ENCODE measurements at regions not wholly inside any gene's neighbourhood (a gene's known extent, or its start where the extent isn't known, plus 50 kb on each side); places are given as distances from the start of the nearest gene placed in this dataset.

- peak overlapping the region; percentile 56 for H3K4me2 ChIP-seq (ENCODE audit: low read length)
- peak overlapping the region; percentile 38 for H3K4me3 ChIP-seq (ENCODE audit: low read depth, low read length, poor library complexity, severe bottlenecking)
- no peaks in the 10 kb centered on the region for H3K9me2 ChIP-seq (ENCODE audit: low read depth, low read length)
- H3K36me3 ChIP-seq (ENCODE audit: insufficient read depth, low read length), result no peaks in the 10 kb centered on the region
- peaks cover 13% of the 10 kb centered on the region for H3K4me1 ChIP-seq (ENCODE audit: insufficient read depth, low read length, severe bottlenecking)
- H2AFZ ChIP-seq (ENCODE audit: low read length), result no peak overlapping the region
- no peak for TF ChIP-seq EZH2 (IDR thresholded peaks at IDR 0.05; ENCODE audit: borderline replicate concordance, low read length)
- TF ChIP-seq CTCF (IDR thresholded peaks at IDR 0.05; ENCODE audit: low read length), result peak; percentile 98
- H3K9ac ChIP-seq (ENCODE audit: low read length), result peak overlapping the region; percentile 27; the same call in 1 of the 2 replicates
- peak overlapping the region; percentile 19 for H3K27ac ChIP-seq (ENCODE audit: low read depth, low read length, poor library complexity, severe bottlenecking)
- no peaks in the 10 kb centered on the region for H3K27me3 ChIP-seq (ENCODE audit: insufficient read depth, low read length)
- no peaks in the 10 kb centered on the region for H3K79me2 ChIP-seq (ENCODE audit: insufficient read depth, low read length)
- H4K20me1 ChIP-seq (ENCODE audit: insufficient read depth, low read length), result no peaks in the 10 kb centered on the region
- no peaks in the 10 kb centered on the region for H3K9me3 ChIP-seq (ENCODE audit: low read length)
- H3F3A ChIP-seq (ENCODE audit: insufficient read depth, low read length), result no peaks in the 10 kb centered on the region
These were observed 115.7 kb upstream of the SLC1A4 start for GRCh38 chr2:64873472-64873924.

- H3K27me3 ChIP-seq (ENCODE audit: insufficient read depth, low read length), result no peaks in the 10 kb centered on the region
- no peaks in the 10 kb centered on the region for H3K79me2 ChIP-seq (ENCODE audit: insufficient read depth, low read length)
- H3K36me3 ChIP-seq (ENCODE audit: insufficient read depth, low read length), result no peaks in the 10 kb centered on the region
- H3K4me3 ChIP-seq (ENCODE audit: low read depth, low read length, poor library complexity, severe bottlenecking), result no peak overlapping the region
- H3K9me2 ChIP-seq (ENCODE audit: low read depth, low read length), result no peaks in the 10 kb centered on the region
- H3F3A ChIP-seq (ENCODE audit: insufficient read depth, low read length), result no peaks in the 10 kb centered on the region
- no peak overlapping the region for H2AFZ ChIP-seq (ENCODE audit: low read length)
- H4K20me1 ChIP-seq (ENCODE audit: insufficient read depth, low read length), result no peaks in the 10 kb centered on the region
- no peak overlapping the region for H3K9ac ChIP-seq (ENCODE audit: low read length)
- H3K4me1 ChIP-seq (ENCODE audit: insufficient read depth, low read length, severe bottlenecking), result peaks cover 13% of the 10 kb centered on the region
- no peak overlapping the region for H3K27ac ChIP-seq (ENCODE audit: low read depth, low read length, poor library complexity, severe bottlenecking)
- no peaks in the 10 kb centered on the region for H3K9me3 ChIP-seq (ENCODE audit: low read length)
- TF ChIP-seq EZH2 (IDR thresholded peaks at IDR 0.05; ENCODE audit: borderline replicate concordance, low read length) (no peak), CTCF (IDR thresholded peaks at IDR 0.05; ENCODE audit: low read length) (no peak)
- no peak overlapping the region for H3K4me2 ChIP-seq (ENCODE audit: low read length)
These were observed 114.6 kb upstream of the SLC1A4 start for GRCh38 chr2:64874593-64874992.

GRCh38 chr2:64875368-64875767 is 113.8 kb upstream of the SLC1A4 start:
- no peak overlapping the region for H3K9ac ChIP-seq (ENCODE audit: low read length)
- no peak overlapping the region for H3K4me2 ChIP-seq (ENCODE audit: low read length)
- no peak overlapping the region for H2AFZ ChIP-seq (ENCODE audit: low read length)
- H3K79me2 ChIP-seq (ENCODE audit: insufficient read depth, low read length), result no peaks in the 10 kb centered on the region
- TF ChIP-seq CTCF (IDR thresholded peaks at IDR 0.05; ENCODE audit: low read length), result no peak
- no peaks in the 10 kb centered on the region for H3K9me3 ChIP-seq (ENCODE audit: low read length)
- H4K20me1 ChIP-seq (ENCODE audit: insufficient read depth, low read length), result no peaks in the 10 kb centered on the region
- H3K4me3 ChIP-seq (ENCODE audit: low read depth, low read length, poor library complexity, severe bottlenecking), result no peak overlapping the region
- H3K9me2 ChIP-seq (ENCODE audit: low read depth, low read length), result no peaks in the 10 kb centered on the region
- H3F3A ChIP-seq (ENCODE audit: insufficient read depth, low read length), result no peaks in the 10 kb centered on the region
- H3K36me3 ChIP-seq (ENCODE audit: insufficient read depth, low read length), result no peaks in the 10 kb centered on the region
- H3K4me1 ChIP-seq (ENCODE audit: insufficient read depth, low read length, severe bottlenecking), result peaks cover 13% of the 10 kb centered on the region
- no peak overlapping the region for H3K27ac ChIP-seq (ENCODE audit: low read depth, low read length, poor library complexity, severe bottlenecking)
- H3K27me3 ChIP-seq (ENCODE audit: insufficient read depth, low read length), result no peaks in the 10 kb centered on the region

All from OCI-LY1 (cell line).